Stimulated activated CD8-positive, alpha-beta memory T cell treated with anti-CD3 and anti-CD28 coated beads, Interleukin-4, amount 100 ng/mL, for 48 hours (primary cell): ENCODE measurements at regions not wholly inside any gene's neighbourhood (a gene's known extent, or its start where the extent isn't known, plus 50 kb on each side); places are given as distances from the start of the nearest gene placed in this dataset.
"Not testable (repeated sequence)": the region's sequence is repeated elsewhere in the genome, so short reads cannot be mapped to it uniquely, and the experiment has no call there.

Experiments used
- DNase-seq: peaks from one replicate; pipeline ENCODE4 v3.0.0-alpha.2; 2020

DNA sequence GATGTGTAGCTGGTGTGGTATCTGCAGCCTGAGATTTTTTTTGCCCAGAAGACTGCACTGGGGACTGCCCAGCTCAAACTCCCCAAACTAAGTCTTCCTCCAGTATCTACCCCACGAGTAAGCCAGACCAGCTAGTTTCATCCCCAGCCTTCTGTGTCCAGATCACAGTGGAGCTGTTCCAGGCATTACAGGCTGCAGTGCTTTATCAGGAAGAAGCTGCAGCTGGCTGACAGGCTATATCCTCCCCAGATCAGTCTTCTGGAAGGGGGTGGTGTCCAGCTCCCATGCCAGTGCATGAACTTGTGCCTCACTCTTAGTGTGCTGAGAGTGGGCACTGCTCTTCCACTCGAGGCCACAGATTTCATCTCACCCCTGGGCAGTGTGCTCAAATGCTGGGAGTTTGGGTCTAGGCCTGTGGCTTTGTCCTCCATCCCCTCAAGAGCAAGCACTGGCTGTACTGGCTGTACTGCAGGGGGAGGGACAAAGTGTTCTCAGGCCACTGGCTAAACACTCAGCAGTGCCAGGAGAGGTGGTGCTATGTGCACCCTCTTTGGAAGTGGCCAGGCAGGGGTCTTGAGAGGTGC lies 679.1 kb upstream of the COBL start:
- no peak for DNase-seq

DNA sequence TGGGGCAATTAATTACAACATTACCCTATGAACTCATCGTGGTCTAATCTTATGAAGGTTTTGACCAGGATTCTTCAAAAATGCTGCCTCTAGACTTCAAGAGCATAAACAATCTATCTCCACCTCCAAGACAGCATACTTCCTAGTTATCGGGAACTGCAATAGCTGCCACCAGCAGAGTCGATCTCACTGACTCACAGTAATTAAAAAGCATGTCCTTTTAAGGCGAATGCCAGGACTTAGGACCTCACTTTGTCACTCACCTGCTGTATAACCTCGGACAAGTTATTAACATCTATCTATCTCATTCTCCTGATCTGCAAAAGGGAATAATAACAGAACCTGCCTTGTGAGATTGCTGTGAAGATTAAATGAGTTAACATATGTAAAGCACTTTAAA lies 666.0 kb upstream of the COBL start:
- DNase-seq, result no peak

DNA sequence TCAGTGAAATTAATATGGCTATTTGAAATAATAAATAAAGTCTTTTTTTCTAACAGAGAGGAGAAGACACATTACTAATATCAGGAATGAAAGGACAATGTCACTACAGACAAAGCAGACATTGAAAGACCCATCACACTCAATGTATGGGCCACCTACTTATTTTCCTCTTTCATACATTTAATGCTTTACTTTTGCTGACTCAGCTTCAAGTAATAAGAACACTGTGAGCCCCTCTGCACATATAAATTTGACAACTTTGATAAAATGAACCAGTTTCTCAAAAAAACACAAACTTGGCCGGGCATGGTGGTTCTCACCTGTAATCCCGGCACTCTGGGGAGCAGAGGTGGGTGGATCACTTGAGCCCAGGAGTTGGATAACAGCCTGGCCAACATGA lies 664.2 kb upstream of the COBL start:
- DNase-seq, result no peak

DNA sequence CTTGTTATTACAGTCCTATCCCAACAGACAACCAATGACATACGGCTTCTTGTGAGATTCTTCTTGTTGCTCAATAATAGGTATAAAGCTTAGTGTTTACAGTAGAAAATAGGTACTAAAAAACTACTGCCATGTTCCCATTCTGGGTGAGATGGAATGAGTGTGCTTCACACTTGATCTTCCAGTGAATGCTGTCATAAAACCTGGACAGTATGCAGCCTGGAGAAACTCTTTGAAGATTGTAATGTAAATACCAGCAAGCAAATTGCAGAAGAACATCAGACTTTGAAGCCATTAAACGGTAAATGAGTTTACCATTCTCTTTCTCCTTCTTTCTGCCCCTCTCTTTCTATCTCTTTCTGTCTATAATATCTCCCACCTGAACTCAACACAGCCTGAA lies 663.7 kb upstream of the COBL start:
- no peak for DNase-seq

DNA sequence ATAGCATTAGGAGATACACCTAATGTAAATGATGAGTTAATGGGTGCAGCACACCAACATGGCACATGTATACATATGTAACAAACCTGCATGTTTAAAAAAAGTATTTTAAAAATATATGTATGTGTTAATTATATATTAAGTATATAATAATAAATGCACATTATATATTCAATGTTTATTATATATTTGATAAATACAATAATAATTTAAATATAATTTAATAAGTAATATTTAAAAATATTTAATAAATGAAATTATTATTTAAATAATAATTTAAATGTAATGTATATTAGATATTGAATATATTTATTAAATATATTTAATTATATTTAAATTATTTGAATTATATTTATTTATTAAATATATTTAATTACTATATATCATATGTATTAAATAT lies 661.3 kb upstream of the COBL start:
- DNase-seq, result no peak

DNA sequence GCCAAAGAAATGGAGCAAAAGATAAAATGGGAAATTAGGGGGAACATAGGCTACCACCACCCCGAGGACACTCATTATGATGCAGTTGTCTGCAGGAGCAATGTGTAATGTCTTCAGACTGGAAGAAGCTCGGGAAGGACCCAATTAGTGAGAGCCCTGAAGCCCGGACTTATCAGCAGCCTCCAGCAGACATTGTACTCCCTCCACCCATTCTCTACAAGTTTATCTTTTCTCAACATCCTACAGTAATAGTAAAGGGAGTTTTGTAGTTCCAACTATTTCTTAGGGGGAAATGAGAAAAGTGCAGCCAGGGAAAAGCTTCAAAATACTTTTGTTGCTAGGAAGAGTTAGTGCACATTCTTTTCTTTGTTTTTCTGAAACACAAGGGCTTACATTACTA lies 657.3 kb upstream of the COBL start:
- no peak for DNase-seq

DNA sequence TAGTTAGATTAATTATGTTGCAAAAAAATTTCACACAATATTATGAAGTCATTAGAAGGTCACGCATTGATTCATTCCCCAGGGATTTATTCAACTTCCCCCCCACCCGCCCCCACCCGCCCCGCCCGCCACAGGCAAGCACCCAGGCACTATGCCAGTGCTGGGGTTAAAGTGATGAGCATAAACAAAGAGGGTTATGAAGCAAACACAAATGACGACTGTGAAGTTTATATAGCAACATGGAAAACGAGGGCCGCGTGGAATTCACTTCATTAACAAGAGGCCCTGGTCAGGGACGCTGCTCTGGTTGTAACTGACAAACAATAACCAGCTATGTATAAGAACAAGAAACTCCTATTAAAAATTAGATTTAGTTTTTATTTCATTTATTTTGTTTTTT lies 656.5 kb upstream of the COBL start:
- no peak for DNase-seq

DNA sequence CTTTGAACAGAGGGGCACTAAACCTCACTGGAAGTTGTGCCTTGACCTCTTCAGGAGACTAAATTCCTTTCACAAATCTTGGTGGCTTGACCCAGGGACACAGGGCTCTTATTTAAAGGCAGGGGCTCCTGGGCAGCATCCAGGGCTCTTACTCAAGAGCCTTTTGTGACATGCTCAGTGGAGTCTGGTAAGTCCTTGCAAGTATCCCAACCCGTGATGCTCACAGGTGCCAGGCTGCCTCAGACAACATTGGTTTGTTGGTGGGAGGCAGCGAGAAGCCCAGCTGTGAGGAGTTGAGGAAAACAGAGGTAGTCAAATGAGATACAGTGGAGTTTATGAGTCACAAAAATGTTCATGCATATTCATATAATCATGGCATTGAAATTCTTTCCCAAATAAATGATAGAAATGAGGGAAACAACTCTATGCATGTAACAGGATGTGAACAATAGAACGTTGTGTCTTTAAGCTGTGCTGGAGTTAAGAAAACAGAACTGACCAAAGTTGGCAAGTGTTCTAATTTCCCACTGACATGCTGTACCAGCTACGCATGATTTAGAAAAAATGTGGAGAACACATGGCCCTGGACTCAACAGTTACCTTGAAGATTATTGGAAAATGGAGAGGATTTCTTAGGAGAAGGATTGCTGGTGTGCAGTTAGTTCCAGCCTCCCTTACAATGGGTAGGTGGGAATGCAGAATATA lies 654.5 kb upstream of the COBL start:
- DNase-seq, result no peak

DNA sequence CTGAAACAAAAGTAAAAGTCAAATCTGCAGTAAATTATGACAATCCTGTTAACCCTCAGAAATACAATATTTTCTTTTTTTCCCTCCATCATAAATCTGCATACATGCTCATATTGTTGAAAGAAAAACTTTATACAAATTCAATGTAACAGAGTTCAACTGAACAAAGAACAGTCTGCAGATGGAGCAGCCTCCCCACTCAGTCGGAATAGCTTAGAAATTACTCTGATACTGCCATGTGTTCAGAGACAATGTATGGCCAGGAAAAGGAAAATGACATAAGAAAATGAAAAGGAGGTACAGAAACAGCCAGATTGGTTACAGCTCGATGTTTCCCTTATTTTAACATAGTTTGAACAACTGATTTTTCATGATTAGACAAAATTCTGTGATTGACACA lies 651.9 kb upstream of the COBL start:
- DNase-seq, result no peak

DNA sequence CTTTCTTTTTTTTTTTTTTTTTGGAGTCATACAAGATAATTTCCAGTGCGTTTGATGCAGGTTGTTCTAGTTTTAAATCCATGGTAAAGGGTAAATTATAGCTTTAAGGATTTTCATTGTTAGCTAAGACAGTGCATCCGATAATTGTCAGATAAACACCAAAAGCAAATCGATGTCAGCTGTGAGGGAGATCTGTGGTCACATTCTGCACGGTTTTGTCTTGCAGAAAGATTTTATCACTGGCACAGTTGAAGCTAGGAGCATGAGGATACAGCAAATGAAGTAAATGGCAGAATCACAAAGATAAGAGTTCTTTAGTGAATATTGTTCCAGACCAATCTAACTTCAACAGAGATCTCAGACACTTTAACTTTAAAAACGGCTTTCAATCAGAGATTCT lies 648.8 kb upstream of the COBL start:
- DNase-seq, result no peak

DNA sequence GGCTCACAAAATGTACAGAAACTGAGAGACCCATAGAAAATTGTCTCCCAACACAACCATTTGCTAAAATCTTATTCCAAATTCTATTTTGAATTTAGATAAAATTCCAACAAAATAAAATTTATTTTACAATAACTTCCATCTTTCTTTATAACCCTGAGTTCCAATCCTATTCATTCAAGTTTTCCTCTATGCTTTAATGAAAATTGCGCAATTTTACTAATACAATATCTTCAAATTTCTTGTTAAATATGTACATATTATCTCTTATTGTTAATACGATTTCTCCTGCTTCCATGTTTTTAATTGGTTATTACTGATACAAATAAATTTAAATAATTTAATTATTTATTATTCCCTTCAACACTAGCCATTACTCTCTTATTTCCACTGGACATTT lies 645.2 kb upstream of the COBL start:
- no peak for DNase-seq

DNA sequence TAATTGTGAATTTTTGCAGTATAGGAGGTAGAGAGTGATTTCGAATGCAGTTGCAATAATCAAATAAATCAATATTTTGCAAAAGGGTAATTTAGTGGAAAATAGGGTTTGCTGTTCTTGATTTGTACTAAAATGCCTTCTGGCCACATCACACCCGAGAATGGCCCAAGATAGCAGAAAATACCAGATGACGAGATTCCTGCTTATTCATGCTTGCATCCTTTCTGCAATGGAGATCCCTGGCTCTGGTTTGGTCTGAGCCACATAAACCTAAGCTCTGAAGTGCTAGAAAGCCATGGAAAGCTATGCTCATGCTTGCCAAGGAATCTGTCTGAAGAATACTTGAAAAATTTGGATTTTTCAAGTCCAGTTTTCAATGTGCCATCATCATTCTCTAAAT lies 634.2 kb upstream of the COBL start:
- no peak for DNase-seq

DNA sequence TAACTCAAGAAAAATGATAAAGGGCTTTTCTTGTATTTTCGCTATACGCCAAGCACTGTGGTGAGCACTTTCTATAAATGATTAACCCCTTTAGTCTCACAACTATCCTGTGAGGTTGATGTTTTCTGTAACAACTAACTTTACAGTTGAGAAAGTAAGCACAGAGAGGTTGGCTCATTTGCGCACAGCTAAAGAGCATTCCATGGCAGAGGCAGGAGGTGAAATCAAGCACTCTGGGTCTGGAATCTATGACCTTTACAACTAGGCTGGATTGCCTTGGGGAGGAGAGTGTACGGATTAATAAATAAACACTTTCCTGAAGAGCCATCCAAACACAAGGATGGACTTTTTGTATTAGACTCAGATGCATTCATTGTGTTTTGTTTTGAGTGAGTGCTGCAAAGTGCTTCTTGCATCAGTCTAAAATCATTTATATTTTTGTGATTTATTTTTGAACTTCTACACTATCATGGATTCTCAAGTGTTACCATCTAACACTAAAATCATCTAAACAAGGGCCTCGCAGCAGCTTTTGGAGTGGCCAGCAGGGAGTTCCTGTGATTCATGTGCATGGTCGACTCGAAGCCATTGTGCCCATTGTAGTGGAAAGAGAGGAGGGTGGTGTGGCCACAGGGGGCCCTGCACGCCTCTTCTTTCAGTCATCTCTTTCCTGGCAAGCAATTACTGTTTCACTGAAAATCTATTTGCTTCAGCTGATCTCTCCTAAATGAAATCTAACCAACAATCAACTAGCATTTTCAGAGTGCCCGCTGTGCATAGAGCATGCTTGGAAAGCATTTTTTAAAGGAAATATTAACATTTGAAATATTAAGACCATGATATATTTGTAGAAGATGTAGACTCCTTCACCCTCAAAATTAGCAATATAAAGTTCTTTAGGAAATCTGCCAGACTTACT lies 633.4 kb upstream of the COBL start:
- DNase-seq, result no peak

DNA sequence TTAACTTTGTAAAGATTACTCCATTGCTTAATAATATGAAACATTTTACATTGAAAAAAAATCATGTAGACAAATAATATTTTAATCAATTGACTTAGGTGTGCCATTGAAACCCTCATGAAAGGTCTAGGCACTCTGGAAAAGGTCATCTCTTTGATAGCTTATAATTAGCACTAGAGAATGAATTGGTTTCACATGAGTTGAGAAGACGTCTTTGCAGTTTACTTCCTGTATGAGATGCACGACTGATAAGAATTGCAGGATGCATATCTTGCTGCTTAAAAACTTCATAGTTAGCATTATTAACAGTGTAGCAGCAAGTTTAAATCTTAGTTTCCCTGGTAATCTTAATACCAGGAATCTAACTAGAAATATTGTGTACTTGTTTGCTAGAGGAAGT lies 614.2 kb upstream of the COBL start:
- DNase-seq, result no peak

DNA sequence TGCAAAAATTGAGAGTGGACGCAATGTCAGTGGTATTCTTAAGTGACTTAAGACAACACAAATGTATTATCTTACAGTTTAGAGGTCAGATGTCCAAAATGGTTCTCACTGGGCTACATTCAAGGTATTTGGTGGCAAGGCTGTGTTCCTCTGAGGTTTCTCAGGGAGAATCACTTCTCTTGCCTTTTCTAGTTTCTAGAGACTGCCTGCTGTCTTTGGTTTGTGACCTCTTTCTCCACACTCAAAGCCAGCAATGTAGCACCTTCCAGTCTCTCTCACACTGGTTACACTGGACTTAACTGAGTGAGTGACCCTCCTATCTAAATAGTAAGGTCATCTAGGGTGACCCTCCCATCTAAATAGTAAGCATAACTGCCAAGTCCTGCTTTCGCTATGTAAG lies 613.2 kb upstream of the COBL start:
- no peak for DNase-seq

DNA sequence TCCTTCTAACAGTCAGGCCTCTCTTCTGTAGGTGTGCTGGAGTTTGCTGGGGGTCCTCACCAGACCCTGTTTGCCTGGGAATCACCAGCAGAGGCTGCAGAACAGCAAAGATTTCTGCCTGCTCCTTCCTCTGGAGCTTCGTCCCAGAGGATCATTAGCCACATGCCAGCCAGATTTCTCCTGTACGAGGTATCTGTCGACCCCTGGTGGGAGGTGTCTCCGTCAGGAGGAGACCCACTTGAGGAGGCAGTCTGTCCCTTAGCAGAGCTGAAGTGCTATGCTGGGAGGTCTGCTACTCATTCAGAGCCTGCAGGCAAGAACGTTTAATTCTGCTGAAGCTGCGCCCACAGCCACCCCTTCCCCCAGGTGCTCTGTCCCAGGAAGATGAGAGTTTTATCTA lies 611.1 kb upstream of the COBL start:
- DNase-seq, result no peak

DNA sequence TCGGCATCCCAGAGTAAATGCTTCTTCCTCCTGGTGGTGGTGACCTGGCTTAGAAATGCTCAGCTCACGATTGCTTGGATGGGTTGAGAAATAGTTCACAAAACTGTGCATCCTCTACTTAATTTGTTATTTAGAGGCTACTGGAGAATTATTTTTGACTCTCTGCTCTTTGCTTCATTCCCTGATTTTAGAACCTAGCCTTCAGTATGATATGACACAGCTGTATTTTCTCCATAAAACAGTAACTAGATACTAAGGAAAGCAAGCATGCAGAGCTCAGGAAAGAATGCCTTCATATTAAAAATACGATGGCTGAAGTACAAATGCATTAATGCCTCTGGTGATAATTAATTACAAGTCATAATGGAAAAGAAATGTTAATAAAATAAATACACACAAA lies 602.0 kb upstream of the COBL start:
- DNase-seq, result no peak

DNA sequence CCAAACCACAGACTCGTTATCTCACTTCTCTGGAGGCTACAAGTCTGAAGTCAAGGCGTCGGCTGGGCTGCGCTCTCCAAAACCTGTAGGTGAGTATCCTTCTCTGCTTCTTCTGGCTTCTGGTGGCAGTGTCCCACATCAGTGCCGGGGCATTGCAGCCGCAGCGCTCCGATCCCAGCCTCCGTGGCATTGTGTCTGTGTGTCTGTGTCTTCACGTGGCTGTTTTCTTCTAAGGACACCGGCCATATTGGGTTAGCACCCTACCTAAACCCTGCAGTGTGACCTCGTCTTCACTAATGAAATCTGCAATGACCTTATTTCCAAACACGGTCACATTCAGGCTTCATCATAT lies 584.9 kb upstream of the COBL start:
- no peak for DNase-seq

DNA sequence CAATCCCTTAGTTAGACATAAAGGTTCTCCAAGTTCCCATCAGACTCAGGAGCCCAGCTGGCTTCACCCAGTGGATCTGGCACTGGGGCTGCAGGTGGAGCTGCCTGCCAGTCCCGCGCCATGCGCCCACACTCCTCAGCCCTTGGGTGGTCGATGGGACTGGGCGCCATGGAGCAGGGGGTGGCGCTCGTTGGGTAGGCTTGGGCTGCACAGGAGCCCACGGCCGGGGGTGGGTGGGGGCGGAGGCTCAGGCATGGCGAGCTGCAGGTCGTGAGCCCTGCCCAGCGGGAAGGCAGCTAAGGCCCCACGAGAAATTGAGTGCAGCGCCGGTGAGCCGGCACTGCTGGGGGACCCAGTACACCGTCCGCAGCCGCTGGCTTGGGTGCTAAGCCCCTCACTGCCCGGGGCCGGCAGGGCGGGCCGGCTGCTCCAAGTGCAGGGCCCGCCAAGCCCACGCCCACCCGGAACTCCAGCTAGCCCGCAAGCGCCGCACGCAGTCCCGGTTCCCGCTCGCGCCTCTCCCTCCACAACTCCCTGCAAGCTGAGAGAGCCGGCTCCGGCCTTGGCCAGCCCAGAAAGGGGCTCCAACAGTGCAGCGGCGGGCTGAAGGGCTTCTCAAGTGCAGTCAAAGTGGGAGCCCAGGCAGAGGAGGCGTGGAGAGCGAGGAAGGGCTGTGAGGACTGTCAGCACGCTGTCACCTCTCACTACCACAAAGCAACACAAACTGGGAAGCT lies 584.3 kb upstream of the COBL start:
- not testable (repeated sequence) for DNase-seq

DNA sequence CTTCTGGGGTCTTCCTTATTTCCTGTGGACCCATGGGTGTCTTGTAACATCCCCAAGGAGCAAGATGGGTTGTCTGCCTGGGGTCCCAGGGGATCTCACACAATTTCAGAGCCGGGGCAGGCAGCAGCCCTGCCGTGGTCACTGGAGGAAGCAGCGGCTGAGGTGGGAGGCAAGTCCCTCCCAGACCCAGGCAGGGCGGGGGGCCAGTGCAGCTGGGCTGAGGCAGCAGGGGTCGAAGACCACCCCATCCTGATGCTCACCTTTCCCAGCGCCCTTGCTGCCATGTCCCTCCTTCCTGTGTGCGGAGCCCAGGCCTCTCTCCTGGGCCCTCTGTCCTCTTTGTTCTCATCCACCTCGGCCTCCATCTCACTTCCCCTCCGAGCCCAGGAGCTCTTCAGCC lies 583.0 kb upstream of the COBL start:
- DNase-seq, result no peak

DNA sequence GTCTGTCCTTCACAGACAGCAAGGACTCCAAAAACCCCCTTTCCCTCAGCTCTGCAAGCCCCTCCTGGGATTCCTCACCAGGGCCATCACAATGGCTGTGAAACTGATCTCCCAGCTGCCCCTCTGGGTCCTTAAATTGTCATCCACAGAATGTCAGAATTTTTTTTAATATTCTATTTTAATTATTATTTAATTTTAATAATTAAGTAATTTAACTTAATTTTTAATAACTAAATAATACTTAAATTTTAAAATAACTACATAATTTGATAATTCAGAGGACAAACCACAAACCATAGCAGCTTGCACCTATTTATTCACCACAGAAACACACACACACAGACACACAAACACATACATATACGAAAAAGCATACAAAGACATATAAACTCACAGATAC lies 565.8 kb upstream of the COBL start:
- no peak for DNase-seq

DNA sequence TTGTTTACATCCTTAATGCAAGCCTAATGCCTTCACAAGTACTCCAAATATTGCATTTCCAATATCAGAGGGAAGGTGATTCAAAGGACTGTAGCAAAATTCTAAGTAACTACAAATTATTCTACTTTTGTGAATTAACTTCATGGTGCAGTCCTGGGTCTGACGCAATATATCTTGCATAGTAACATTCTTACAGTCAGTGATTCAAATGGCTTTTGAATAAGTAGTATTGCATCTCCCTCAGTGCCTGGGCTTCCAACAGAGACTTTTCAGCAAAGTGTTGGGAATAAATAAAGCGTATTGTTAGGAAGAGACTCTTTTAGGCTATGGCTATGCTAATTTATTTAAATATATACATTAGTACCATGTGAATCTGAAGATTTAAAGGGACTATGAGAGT lies 564.7 kb upstream of the COBL start:
- DNase-seq, result no peak

DNA sequence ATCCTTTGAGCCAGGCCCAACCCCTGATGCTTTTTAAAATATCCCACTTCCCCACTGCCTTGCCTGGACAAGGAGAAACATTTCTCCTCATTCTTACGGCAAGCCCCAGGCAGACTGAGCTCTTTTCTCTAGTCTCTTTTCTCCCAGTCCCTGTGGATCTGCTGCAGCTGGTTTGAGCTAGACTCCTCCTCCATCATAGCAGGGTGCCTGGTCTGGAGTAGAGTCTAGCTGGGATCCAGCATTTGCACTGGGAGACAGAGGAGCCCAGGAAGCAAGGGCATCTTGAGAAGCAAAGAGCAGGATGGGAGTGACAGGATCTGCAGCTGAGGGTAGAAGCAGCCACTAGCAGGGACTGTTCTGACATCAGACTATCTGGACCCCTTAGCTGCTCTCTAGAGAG lies 562.3 kb upstream of the COBL start:
- no peak for DNase-seq

DNA sequence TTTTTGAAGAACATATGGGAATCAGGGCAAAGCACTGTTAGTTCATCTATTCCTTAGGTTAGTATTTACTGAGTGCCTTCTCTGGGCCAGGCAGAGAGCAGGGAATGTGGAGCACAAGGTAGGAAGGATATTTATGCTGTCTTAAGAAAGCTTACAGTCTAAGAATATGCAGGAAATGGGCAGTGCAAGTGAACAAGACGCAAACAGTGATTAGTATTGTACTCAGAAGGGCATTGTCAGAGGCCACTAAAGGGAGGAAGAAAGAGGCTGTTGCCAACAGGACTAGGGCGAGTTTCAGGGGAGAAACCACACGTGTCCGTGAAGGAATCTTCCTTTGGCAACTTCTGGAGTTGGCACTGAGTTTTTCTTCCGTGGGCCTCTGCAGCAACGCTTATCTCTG lies 552.8 kb upstream of the COBL start:
- no peak for DNase-seq
